GM06990 (cell line): ENCODE measurements at regions not wholly inside any gene's neighbourhood (a gene's known extent, or its start where the extent isn't known, plus 50 kb on each side); places are given as distances from the start of the nearest gene placed in this dataset.

ENCODE experiments used
- DNase-seq: peaks from one replicate; pipeline ENCODE4 v3.0.0-alpha.2; 2011; ENCODE audit not compliant: insufficient read length; ENCODE audit errors: extremely low read depth
- H3K27me3 ChIP-seq: replicated peaks from 2 replicates; pipeline ENCODE4 v1.6.0; 2011; ENCODE audit warnings: low read length; ENCODE audit not compliant: control insufficient read depth, insufficient read depth
- H3K36me3 ChIP-seq: 2 replicates; pipeline ENCODE4 v1.5.1; 2011; ENCODE audit warnings: low read length; ENCODE audit not compliant: control insufficient read depth, insufficient read depth
- H3K4me3 ChIP-seq: replicated peaks from 2 replicates; pipeline ENCODE4 v1.5.1; 2011; ENCODE audit warnings: low read depth, mild to moderate bottlenecking, control low read depth, low read length
- CTCF ChIP-seq: IDR thresholded peaks from 2 replicates; pipeline ENCODE4 v1.5.1; 2011; ENCODE audit warnings: low read length, control low read depth, mild to moderate bottlenecking, inconsistent platforms; ENCODE audit not compliant: insufficient read depth, poor library complexity, severe bottlenecking

GRCh38 chr11:101182467-101182866 is 52.9 kb upstream of the PGR start:
- Histone ChIP-seq H3K36me3 (no peaks in the 10 kb centered on the region), H3K4me3 (no peak overlapping the region), H3K27me3 (no peaks in the 10 kb centered on the region)
- no peak for TF ChIP-seq CTCF
- DNase-seq, result no peak

- DNase-seq, result no peak
- H3K36me3 ChIP-seq, result no peaks in the 10 kb centered on the region
- no peak for TF ChIP-seq CTCF
- H3K27me3 ChIP-seq, result no peaks in the 10 kb centered on the region
- H3K4me3 ChIP-seq, result no peak overlapping the region
Measured at GRCh38 chr11:101180481-101180880, 50.9 kb upstream of the PGR start.
